ENCODE measurements at regions not wholly inside any gene's neighbourhood (a gene's known extent, or its start where the extent isn't known, plus 50 kb on each side); places are given as distances from the start of the nearest gene placed in this dataset.

DNA sequence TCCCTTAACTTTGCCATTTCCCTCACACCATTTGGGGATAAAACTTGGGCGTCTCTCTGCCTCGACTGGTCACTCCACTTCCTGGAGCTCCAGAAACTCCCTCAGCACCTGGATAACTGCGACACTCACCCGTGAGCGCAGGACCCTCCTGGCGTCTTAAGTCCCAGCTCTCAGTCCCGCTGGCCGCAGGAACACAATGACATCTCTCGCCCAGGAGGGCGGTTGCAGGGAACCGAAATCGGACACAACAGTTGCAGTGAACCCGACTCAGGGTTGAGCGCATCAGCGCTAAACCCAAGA lies 370.9 kb upstream of the SMIM31 start:
- H3K4me2 ChIP-seq (ENCODE audit: insufficient read depth in 1 of 2, low read depth in 2 of 2, low read length in 2 of 2): peak overlapping the region; percentile 98
- no peak overlapping the region for H3K27ac ChIP-seq (ENCODE audit: low read depth, low read length)
- H4K20me1 ChIP-seq (replicated peaks in 1 of 2; ENCODE audit: control insufficient read depth in 1 of 2, insufficient read depth in 2 of 2, low read length in 2 of 2): no peaks in the 10 kb centered on the region
- no peak overlapping the region for H4K5ac ChIP-seq (ENCODE audit: insufficient read length, low read depth, low read length)
- H2BK120ac ChIP-seq (replicated peaks; ENCODE audit: low read depth, low read length): no peak overlapping the region
- H3K23ac ChIP-seq (ENCODE audit: insufficient read length): no peak overlapping the region
- no peak for FAIRE-seq
- peaks cover 12% of the 10 kb centered on the region for H3K23me2 ChIP-seq (ENCODE audit: low read depth, low read length)
- H2AK5ac ChIP-seq (ENCODE audit: low read depth, low read length): no peak overlapping the region
- H3K36me3 ChIP-seq (ENCODE audit: control insufficient read depth in 2 of 4, insufficient read depth in 4 of 4, low read length in 3 of 4): no peaks in the 10 kb centered on the region
- H3K4me1 ChIP-seq (replicated peaks in 1 of 4; ENCODE audit: control insufficient read depth in 3 of 4, insufficient read depth in 4 of 4, low read length in 3 of 4): peaks cover 0 to 2% (median 0%) of the 10 kb centered on the region in 4 experiments; a peak in 1 of 7 replicates
- H3K79me2 ChIP-seq (ENCODE audit: control insufficient read depth in 1 of 2, insufficient read depth in 2 of 2, low read length in 2 of 2): no peaks in the 10 kb centered on the region
- 0 out of 2 replicates have a peak overlapping the region, but pooled peaks have one; percentile 28 for H2BK20ac ChIP-seq (ENCODE audit: low read length)
- H4K8ac ChIP-seq (ENCODE audit: extremely low read depth, insufficient read depth, low read length): no peak overlapping the region
- no peak overlapping the region for H2BK12ac ChIP-seq (ENCODE audit: low read depth, low read length)
- no peak overlapping the region; the same call in 1 of the 2 replicates for H3K18ac ChIP-seq (ENCODE audit: extremely low read depth, low read length)
- H3K14ac ChIP-seq (ENCODE audit: insufficient read length): no peak overlapping the region
- H3K9me3 ChIP-seq (ENCODE audit: insufficient read depth in 2 of 2, low read depth in 1 of 2, low read length in 1 of 2): no peaks in the 10 kb centered on the region
- no peak overlapping the region for H3K4ac ChIP-seq (replicated peaks; ENCODE audit: insufficient read length, low read depth, low read length)
- no peak overlapping the region for H3K56ac ChIP-seq (replicated peaks; ENCODE audit: insufficient read length, low read depth, low read length)
- POLR2A ChIA-PET (ENCODE audit: partially characterized antibody): no interaction called here
- WGBS, 2 experiments (ENCODE audit: extremely low coverage in 1 of 2, insufficient coverage in 1 of 2, insufficient read length in 1 of 2, insufficient replicate concordance in 2 of 2, low coverage in 1 of 2, low lambda C conversion rate in 2 of 2, missing lambda C conversion rate in 1 of 2): 2% methylated on average over 14 of the region's 15 CpGs; no CpG with 5 or more reads in 1 of the 2 experiments
- H2AFZ ChIP-seq (ENCODE audit: low read length): peak overlapping the region; percentile 93
- H3K79me1 ChIP-seq (ENCODE audit: low read depth, low read length): no peaks in the 10 kb centered on the region
- no peak overlapping the region for H2BK5ac ChIP-seq (ENCODE audit: low read depth, low read length)
- peak overlapping the region; percentile 74 to 86 (median 80) for H3K4me3 ChIP-seq (ENCODE audit: extremely low read depth in 1 of 4, insufficient read depth in 2 of 4, low read depth in 3 of 4, low read length in 4 of 4)
- TF ChIP-seq RAD21 (IDR thresholded peaks at IDR 0.05 in 1 of 2, conservative IDR thresholded peaks at IDR 0.05 in 1 of 2; ENCODE audit: low read depth in 2 of 2, low read length in 2 of 2) (peak; percentile 0 to 16; a peak in 2 of 4 replicates), JUND (IDR thresholded peaks at IDR 0.05; ENCODE audit: low read length) (no peak), TBP (IDR thresholded peaks at IDR 0.05; ENCODE audit: low read depth, low read length) (no peak), POU5F1 (IDR thresholded peaks at IDR 0.05; ENCODE audit: low read depth, low read length) (no peak), SIN3A (conservative IDR thresholded peaks at IDR 0.05 in 1 of 2, IDR thresholded peaks at IDR 0.05 in 1 of 2; ENCODE audit: low read depth in 1 of 2, low read length in 2 of 2) (0 out of 4 replicates have a peak, but pooled peaks of 1 of the 2 experiments have one; percentile 64), USF2 (IDR thresholded peaks at IDR 0.05; ENCODE audit: low read length) (0 out of 2 replicates have a peak, but pooled peaks have one; percentile 4), CREB1 (IDR thresholded peaks at IDR 0.05) (no peak; the same call in 1 of the 2 replicates), NANOG (IDR thresholded peaks at IDR 0.05; ENCODE audit: insufficient read depth, low read depth, low read length, poor library complexity, severe bottlenecking) (no peak), PHF8 (conservative IDR thresholded peaks at IDR 0.05; ENCODE audit: low read depth, low read length) (0 out of 2 replicates have a peak, but pooled peaks have one; percentile 4), EZH2 (IDR thresholded peaks at IDR 0.05; ENCODE audit: low read depth, low read length, severe bottlenecking) (peak; percentile 63), EP300 (IDR thresholded peaks at IDR 0.05; ENCODE audit: borderline replicate concordance in 1 of 2, low read depth in 2 of 2, low read length in 2 of 2) (no peak)
- peaks cover 4 to 27% (median 22%) of the 10 kb centered on the region in 4 experiments for H3K27me3 ChIP-seq (replicated peaks in 1 of 4; ENCODE audit: control insufficient read depth in 3 of 4, extremely low read depth in 1 of 4, insufficient read depth in 3 of 4, low read length in 3 of 4)
- no peak overlapping the region for H2BK15ac ChIP-seq (ENCODE audit: low read length)
- H4K91ac ChIP-seq (replicated peaks; ENCODE audit: insufficient read length, low read length): no peak overlapping the region
- no peak for DNase-seq (ENCODE audit: low read depth in 1 of 2, low spot score in 2 of 2)
- peak overlapping the region in 1 of 4 experiments; percentile 41; a peak in 3 of 7 replicates for H3K9ac ChIP-seq (replicated peaks in 1 of 4; ENCODE audit: extremely low read depth in 1 of 4, low read depth in 3 of 4, low read length in 3 of 4)
- CTCF ChIA-PET (ENCODE audit: partially characterized antibody): interaction anchor here (0.6 to 1.9 kb wide), 7 partner anchors 24 to 569 kb away, joined by 3 to 7 read pairs (median 3); no protein-coding TSS in a partner anchor

All from H1 (cell line).